ENCODE measurements at regions not wholly inside any gene's neighbourhood (a gene's known extent, or its start where the extent isn't known, plus 50 kb on each side); places are given as distances from the start of the nearest gene placed in this dataset.
A peak's percentile ranks its signal among the peaks of the same experiment; 100 is the strongest.

DNA sequence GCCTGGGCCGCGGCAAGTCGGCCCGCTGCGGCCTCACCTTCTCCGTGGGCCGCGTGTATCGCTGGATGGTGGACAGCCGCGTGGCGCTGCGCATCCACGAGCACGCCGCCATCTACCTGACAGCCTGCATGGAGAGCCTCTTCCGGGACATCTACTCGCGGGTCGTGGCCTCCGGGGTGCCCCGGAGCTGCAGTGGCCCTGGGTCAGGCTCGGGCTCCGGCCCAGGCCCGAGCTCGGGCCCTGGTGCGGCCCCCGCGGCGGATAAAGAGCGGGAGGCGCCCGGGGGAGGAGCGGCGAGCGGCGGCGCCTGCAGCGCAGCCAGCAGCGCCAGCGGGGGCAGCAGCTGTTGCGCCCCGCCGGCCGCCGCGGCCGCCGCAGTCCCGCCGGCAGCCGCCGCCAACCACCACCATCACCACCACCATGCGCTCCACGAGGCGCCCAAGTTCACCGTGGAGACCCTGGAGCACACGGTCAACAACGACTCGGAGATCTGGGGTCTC is 226.2 kb upstream of the CRY1 start:
- TF ChIP-seq SPI1 (IDR thresholded peaks at IDR 0.05; ENCODE audit: borderline replicate concordance, low read depth): no peak
- TF ChIP-seq GABPA (IDR thresholded peaks at IDR 0.05; ENCODE audit: low read depth): no peak
- TF ChIP-seq POLR2AphosphoS5 (IDR thresholded peaks at IDR 0.05; ENCODE audit: low read depth): no peak
- TF ChIP-seq, protein P1, sequence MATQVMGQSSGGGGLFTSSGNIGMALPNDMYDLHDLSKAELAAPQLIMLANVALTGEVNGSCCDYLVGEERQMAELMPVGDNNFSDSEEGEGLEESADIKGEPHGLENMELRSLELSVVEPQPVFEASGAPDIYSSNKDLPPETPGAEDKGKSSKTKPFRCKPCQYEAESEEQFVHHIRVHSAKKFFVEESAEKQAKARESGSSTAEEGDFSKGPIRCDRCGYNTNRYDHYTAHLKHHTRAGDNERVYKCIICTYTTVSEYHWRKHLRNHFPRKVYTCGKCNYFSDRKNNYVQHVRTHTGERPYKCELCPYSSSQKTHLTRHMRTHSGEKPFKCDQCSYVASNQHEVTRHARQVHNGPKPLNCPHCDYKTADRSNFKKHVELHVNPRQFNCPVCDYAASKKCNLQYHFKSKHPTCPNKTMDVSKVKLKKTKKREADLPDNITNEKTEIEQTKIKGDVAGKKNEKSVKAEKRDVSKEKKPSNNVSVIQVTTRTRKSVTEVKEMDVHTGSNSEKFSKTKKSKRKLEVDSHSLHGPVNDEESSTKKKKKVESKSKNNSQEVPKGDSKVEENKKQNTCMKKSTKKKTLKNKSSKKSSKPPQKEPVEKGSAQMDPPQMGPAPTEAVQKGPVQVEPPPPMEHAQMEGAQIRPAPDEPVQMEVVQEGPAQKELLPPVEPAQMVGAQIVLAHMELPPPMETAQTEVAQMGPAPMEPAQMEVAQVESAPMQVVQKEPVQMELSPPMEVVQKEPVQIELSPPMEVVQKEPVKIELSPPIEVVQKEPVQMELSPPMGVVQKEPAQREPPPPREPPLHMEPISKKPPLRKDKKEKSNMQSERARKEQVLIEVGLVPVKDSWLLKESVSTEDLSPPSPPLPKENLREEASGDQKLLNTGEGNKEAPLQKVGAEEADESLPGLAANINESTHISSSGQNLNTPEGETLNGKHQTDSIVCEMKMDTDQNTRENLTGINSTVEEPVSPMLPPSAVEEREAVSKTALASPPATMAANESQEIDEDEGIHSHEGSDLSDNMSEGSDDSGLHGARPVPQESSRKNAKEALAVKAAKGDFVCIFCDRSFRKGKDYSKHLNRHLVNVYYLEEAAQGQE (IDR thresholded peaks at IDR 0.05; ENCODE audit: insufficient replicate concordance, low read depth): no peak
- no peak for TF ChIP-seq CTCF (IDR thresholded peaks at IDR 0.05; ENCODE audit: insufficient read depth, low read length)
- Histone ChIP-seq H3K27me3 (ENCODE audit: insufficient read depth, poor library complexity, severe bottlenecking) (no peaks in the 10 kb centered on the region), H3K27ac (replicated peaks) (peak overlapping the region; percentile 94), H3K4me3 (replicated peaks; ENCODE audit: insufficient read depth, low read length) (no peak overlapping the region; the same call in 1 of the 2 replicates)
- DNase-seq (ENCODE audit: low read depth in 1 of 2, low spot score in 1 of 2): peak in 1 of 2 experiments; percentile 11

DNA sequence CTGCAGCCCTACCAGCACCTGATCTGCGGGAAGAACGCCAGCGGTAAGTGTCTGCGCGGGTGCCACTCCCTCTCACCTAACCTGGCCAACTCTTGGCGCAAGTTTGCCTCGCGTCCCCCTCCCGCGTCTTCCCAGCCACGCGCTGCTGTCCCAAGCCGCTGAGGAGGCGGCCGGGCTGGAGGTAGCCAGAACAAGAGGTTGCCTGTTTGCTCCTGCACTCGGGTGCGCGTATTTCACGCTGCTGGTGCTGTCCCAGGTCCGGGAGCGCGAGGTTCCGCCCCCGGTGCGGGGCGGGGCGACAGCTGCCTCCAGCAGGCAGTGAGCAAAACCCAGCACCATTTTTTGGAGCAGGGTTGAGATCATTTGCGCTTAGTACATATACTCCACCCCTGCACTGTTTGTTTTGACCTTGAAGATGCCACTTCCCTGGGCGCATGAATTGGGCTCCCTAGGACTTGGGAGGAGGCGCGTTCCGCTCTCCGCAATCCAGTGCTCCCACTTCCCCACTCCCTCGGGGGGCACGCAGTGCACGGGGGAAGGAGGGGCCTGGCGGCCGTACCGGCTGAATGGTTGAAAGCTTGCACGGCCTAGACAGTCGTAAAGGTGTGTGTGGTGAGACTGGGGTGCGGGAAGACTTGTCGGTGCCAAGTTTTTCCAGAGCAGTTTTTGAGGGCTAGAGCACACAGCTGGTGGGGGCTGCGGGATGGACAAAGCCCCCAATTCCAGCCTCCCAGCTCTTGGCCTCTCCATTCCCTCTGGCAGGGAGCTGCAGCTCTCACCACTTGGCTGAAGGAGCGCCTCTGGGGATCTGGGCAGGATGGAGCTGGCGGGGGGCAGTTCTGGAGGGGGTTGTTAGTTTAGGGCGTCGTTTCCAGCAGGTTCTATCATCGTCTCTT is 226.9 kb upstream of the CRY1 start:
- H3K27ac ChIP-seq (replicated peaks): peak overlapping the region; percentile 94
- H3K27me3 ChIP-seq (ENCODE audit: insufficient read depth, poor library complexity, severe bottlenecking): no peaks in the 10 kb centered on the region
- peak overlapping the region; percentile 8; the same call in 1 of the 2 replicates for H3K4me3 ChIP-seq (replicated peaks; ENCODE audit: insufficient read depth, low read length)
- peak in 1 of 2 experiments; percentile 70 for DNase-seq (ENCODE audit: low read depth in 1 of 2, low spot score in 1 of 2)
- TF ChIP-seq GABPA (IDR thresholded peaks at IDR 0.05; ENCODE audit: low read depth) (no peak), SPI1 (IDR thresholded peaks at IDR 0.05; ENCODE audit: borderline replicate concordance, low read depth) (0 out of 2 replicates have a peak, but pooled peaks have one; percentile 21), POLR2AphosphoS5 (IDR thresholded peaks at IDR 0.05; ENCODE audit: low read depth) (no peak; the same call in 1 of the 2 replicates), CTCF (IDR thresholded peaks at IDR 0.05; ENCODE audit: insufficient read depth, low read length) (no peak)
- TF ChIP-seq, protein P1 (IDR thresholded peaks at IDR 0.05; ENCODE audit: insufficient replicate concordance, low read depth): peak; percentile 83

DNA sequence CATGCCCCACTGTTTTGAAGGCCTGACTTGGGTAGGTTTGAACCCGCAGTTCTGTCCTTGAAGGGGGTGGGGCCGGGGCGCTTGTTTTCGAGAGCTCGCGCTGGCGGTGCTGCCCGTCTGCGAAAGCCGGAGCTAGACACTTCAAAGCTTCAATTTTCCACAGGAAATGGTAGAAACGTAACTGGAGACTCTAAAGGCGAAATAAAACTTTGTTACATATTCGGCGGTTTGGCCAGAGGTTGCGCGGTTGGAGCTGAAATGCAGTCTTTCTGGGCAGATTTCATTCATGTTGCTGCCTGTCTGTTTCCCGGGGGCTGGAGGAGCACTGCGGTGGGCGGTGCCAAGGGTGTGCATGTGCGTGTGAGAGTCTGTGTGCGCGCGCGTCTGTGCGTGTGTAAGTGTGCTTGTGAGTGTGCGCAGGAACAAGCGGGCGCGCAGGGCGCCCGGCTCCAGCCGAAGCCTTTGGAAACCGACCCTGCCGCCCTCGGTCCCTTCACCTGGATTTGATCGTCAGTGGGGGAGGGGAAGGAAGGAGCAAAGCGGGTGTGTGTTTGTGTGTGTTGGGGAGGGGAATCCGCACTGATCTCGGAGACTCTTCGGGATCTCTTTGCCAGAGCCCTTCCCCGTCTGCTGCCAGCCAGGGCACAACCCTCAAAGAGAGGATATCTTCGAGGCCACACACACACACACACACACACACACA is 227.7 kb upstream of the CRY1 start:
- no peaks in the 10 kb centered on the region for H3K27me3 ChIP-seq (ENCODE audit: insufficient read depth, poor library complexity, severe bottlenecking)
- H3K27ac ChIP-seq (replicated peaks): peak overlapping the region; percentile 94
- DNase-seq (ENCODE audit: low read depth in 1 of 2, low spot score in 1 of 2): peak in 1 of 2 experiments; percentile 79
- no peak overlapping the region for H3K4me3 ChIP-seq (replicated peaks; ENCODE audit: insufficient read depth, low read length)
- TF ChIP-seq, protein P1 (IDR thresholded peaks at IDR 0.05; ENCODE audit: insufficient replicate concordance, low read depth): peak; percentile 14
- TF ChIP-seq SPI1 (IDR thresholded peaks at IDR 0.05; ENCODE audit: borderline replicate concordance, low read depth): no peak
- no peak for TF ChIP-seq GABPA (IDR thresholded peaks at IDR 0.05; ENCODE audit: low read depth)
- no peak for TF ChIP-seq CTCF (IDR thresholded peaks at IDR 0.05; ENCODE audit: insufficient read depth, low read length)
- TF ChIP-seq POLR2AphosphoS5 (IDR thresholded peaks at IDR 0.05; ENCODE audit: low read depth): peak; percentile 50; the same call in 1 of the 2 replicates

Data from HL-60 (cell line).